PC-9 (cell line): ENCODE measurements at regions not wholly inside any gene's neighbourhood (a gene's known extent, or its start where the extent isn't known, plus 50 kb on each side); places are given as distances from the start of the nearest gene placed in this dataset.

Source experiments
- EZH2 ChIP-seq: fragments of 200-600 bp; sonication (generic); IDR thresholded peaks from 2 replicates; pipeline ENCODE4 v1.8.0; 2017; ENCODE audit warnings: antibody characterized with exemption, low read depth
- TF ChIP-seq, protein P1 (sequence below): fragments of 200-600 bp; sonication (generic); conservative IDR thresholded peaks from 2 replicates; pipeline ENCODE4 v1.6.1; 2017; ENCODE audit warnings: mixed run types, antibody characterized with exemption, mild to moderate bottlenecking, moderate library complexity

DNA sequence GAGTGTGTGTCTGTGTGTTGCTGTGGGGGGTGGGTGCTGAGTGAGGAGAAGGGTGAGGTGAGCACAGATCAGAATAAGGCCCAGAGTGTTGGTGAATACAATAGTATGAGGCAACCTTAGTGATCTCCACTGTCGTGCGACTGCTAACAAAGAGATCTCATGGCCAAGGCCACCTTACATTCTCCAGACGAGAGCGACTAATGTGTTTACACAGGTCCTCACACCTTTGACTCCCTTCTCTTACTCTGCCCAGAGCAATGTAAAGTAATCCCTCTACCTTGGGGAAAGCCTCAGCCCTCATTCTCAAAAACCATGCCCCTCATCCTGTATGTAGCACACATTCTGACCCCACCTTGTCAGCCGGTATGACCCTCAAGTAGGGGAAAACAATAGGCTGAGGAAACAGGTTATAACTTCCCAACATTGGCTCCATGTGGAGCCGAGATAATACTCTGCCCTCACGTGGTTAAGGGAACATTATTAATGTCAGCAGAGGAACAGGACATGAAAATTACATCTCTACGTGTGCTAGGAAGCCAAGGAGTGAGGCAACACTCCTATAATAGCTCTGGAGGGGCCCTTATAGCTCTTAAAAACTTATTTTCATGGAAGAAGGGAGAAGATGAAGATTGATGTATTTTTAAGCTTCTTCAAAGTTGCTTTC is 323.0 kb upstream of the NT5C1B start:
- no peak for TF ChIP-seq EZH2
- TF ChIP-seq, protein P1, sequence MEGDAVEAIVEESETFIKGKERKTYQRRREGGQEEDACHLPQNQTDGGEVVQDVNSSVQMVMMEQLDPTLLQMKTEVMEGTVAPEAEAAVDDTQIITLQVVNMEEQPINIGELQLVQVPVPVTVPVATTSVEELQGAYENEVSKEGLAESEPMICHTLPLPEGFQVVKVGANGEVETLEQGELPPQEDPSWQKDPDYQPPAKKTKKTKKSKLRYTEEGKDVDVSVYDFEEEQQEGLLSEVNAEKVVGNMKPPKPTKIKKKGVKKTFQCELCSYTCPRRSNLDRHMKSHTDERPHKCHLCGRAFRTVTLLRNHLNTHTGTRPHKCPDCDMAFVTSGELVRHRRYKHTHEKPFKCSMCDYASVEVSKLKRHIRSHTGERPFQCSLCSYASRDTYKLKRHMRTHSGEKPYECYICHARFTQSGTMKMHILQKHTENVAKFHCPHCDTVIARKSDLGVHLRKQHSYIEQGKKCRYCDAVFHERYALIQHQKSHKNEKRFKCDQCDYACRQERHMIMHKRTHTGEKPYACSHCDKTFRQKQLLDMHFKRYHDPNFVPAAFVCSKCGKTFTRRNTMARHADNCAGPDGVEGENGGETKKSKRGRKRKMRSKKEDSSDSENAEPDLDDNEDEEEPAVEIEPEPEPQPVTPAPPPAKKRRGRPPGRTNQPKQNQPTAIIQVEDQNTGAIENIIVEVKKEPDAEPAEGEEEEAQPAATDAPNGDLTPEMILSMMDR: no peak
